ENCODE measurements at regions not wholly inside any gene's neighbourhood (a gene's known extent, or its start where the extent isn't known, plus 50 kb on each side); places are given as distances from the start of the nearest gene placed in this dataset.

- TF ChIP-seq ZNF382 (CRISPR knock-in tag; IDR thresholded peaks at IDR 0.05; ENCODE audit: borderline replicate concordance) (no peak), CTCF (CRISPR knock-in tag; IDR thresholded peaks at IDR 0.05) (no peak)
- TF ChIP-seq, protein P1, sequence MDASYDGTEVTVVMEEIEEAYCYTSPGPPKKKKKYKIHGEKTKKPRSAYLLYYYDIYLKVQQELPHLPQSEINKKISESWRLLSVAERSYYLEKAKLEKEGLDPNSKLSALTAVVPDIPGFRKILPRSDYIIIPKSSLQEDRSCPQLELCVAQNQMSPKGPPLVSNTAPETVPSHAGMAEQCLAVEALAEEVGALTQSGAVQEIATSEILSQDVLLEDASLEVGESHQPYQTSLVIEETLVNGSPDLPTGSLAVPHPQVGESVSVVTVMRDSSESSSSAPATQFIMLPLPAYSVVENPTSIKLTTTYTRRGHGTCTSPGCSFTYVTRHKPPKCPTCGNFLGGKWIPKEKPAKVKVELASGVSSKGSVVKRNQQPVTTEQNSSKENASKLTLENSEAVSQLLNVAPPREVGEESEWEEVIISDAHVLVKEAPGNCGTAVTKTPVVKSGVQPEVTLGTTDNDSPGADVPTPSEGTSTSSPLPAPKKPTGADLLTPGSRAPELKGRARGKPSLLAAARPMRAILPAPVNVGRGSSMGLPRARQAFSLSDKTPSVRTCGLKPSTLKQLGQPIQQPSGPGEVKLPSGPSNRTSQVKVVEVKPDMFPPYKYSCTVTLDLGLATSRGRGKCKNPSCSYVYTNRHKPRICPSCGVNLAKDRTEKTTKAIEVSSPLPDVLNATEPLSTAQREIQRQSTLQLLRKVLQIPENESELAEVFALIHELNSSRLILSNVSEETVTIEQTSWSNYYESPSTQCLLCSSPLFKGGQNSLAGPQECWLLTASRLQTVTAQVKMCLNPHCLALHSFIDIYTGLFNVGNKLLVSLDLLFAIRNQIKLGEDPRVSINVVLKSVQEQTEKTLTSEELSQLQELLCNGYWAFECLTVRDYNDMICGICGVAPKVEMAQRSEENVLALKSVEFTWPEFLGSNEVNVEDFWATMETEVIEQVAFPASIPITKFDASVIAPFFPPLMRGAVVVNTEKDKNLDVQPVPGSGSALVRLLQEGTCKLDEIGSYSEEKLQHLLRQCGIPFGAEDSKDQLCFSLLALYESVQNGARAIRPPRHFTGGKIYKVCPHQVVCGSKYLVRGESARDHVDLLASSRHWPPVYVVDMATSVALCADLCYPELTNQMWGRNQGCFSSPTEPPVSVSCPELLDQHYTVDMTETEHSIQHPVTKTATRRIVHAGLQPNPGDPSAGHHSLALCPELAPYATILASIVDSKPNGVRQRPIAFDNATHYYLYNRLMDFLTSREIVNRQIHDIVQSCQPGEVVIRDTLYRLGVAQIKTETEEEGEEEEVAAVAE (CRISPR knock-in tag; IDR thresholded peaks at IDR 0.05; ENCODE audit: borderline replicate concordance) = no peak
Measured at GRCh38 chr5:33341351-33341750, 99.4 kb upstream of the TARS1 start.
